WTC11 (cell line): ENCODE measurements at regions not wholly inside any gene's neighbourhood (a gene's known extent, or its start where the extent isn't known, plus 50 kb on each side); places are given as distances from the start of the nearest gene placed in this dataset.

ENCODE experiments used
- ATF1 ChIP-seq: sonication (generic); formaldehyde crosslinking; IDR thresholded peaks from 2 replicates; pipeline ENCODE4 v1.8.1; 2023; ENCODE audit warnings: mild to moderate bottlenecking, moderate library complexity, missing genetic modification reagents
- GABPB1 ChIP-seq: sonication (generic); formaldehyde crosslinking; IDR thresholded peaks from 2 replicates; pipeline ENCODE4 v1.8.1; 2023; ENCODE audit warnings: mild to moderate bottlenecking, missing genetic modification reagents
- ZNF138 ChIP-seq: sonication (generic); formaldehyde crosslinking; conservative IDR thresholded peaks from 2 replicates; pipeline ENCODE4 v1.8.1; 2022; ENCODE audit warnings: mild to moderate bottlenecking, moderate library complexity, missing genetic modification reagents

DNA sequence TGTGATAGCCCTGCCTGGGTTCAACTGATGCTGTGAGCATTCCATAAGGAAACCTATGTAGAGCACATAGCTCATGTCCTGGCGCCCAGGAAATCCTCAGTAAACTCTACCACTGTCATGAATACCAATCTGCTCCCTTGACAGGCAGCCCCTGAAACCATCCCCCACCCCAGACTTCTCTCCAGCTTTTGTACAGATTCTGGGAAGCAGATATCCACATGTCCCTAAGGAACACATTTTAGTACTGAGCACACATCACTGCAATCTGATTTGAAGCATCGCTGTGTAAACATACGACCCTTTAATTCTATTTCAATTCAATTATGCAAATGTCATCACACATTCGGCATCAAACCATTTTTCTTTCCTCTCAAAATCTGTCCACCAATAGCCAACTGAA, 89.5 kb upstream of the FSTL4 start:
- TF ChIP-seq GABPB1 (no peak), ZNF138 (CRISPR knock-in tag) (no peak), ATF1 (CRISPR knock-in tag) (no peak)
